ENCODE measurements at regions not wholly inside any gene's neighbourhood (a gene's known extent, or its start where the extent isn't known, plus 50 kb on each side); places are given as distances from the start of the nearest gene placed in this dataset.
"Not testable (repeated sequence)": the region's sequence is repeated elsewhere in the genome, so short reads cannot be mapped to it uniquely, and the experiment has no call there.

GRCh38 chr18:47373465-47373864 is 122.0 kb upstream of the SKOR2 start:
- DNase-seq (ENCODE audit: low spot score in 2 of 2), result no peak
- Histone ChIP-seq H3K27me3 (no peaks in the 10 kb centered on the region), H3K4me1 (no peaks in the 10 kb centered on the region), H3K9me3 (no peaks in the 10 kb centered on the region), H3K27ac (no peak overlapping the region), H3K4me3 (no peak overlapping the region), H3K36me3 (no peaks in the 10 kb centered on the region)
- 85% methylated on average over 3 of the region's 3 CpGs for WGBS
- no peak for TF ChIP-seq POLR2A (IDR thresholded peaks at IDR 0.05)
- TF ChIP-seq EP300 (IDR thresholded peaks at IDR 0.05), result no peak
- no peak for TF ChIP-seq POLR2AphosphoS5 (IDR thresholded peaks at IDR 0.05)
- TF ChIP-seq CTCF (IDR thresholded peaks at IDR 0.05), result no peak

- WGBS, result 78% methylated on average over 2 of the region's 2 CpGs
- no peak overlapping the region for H3K27ac ChIP-seq
- H3K4me3 ChIP-seq, result no peak overlapping the region
- H3K9me3 ChIP-seq, result no peaks in the 10 kb centered on the region
- H3K4me1 ChIP-seq, result no peaks in the 10 kb centered on the region
- H3K27me3 ChIP-seq, result no peaks in the 10 kb centered on the region
- TF ChIP-seq POLR2AphosphoS5 (IDR thresholded peaks at IDR 0.05) (no peak), CTCF (IDR thresholded peaks at IDR 0.05) (no peak), EP300 (IDR thresholded peaks at IDR 0.05) (no peak), POLR2A (IDR thresholded peaks at IDR 0.05) (no peak)
- DNase-seq (ENCODE audit: low spot score in 2 of 2), result no peak
- H3K36me3 ChIP-seq, result no peaks in the 10 kb centered on the region
Observed at GRCh38 chr18:47370052-47370451, 118.6 kb upstream of the SKOR2 start.

- not testable (repeated sequence) for H3K36me3 ChIP-seq; H3K27ac ChIP-seq; DNase-seq (ENCODE audit: low spot score in 2 of 2); H3K4me1 ChIP-seq; H3K9me3 ChIP-seq; H3K27me3 ChIP-seq; H3K4me3 ChIP-seq
- WGBS, result 93% methylated on average over 7 of the region's 15 CpGs
Observed at GRCh38 chr18:47354061-47354460, 102.6 kb upstream of the SKOR2 start.

- no peak overlapping the region for H3K4me3 ChIP-seq
- 45% methylated on average over 1 of the region's 1 CpG for WGBS
- H3K27ac ChIP-seq, result no peak overlapping the region
- H3K4me1 ChIP-seq, result no peaks in the 10 kb centered on the region
- no peaks in the 10 kb centered on the region for H3K27me3 ChIP-seq
- no peaks in the 10 kb centered on the region for H3K9me3 ChIP-seq
- no peaks in the 10 kb centered on the region for H3K36me3 ChIP-seq
- no peak for DNase-seq (ENCODE audit: low spot score in 2 of 2)
- TF ChIP-seq EP300 (IDR thresholded peaks at IDR 0.05) (no peak), POLR2AphosphoS5 (IDR thresholded peaks at IDR 0.05) (no peak), CTCF (IDR thresholded peaks at IDR 0.05) (no peak), POLR2A (IDR thresholded peaks at IDR 0.05) (no peak)
Observed at GRCh38 chr18:47346016-47346415, 94.6 kb upstream of the SKOR2 start.

GRCh38 chr18:47345291-47345690 is 93.8 kb upstream of the SKOR2 start:
- no peak overlapping the region for H3K4me3 ChIP-seq
- TF ChIP-seq POLR2A (IDR thresholded peaks at IDR 0.05) (no peak), POLR2AphosphoS5 (IDR thresholded peaks at IDR 0.05) (no peak), CTCF (IDR thresholded peaks at IDR 0.05) (no peak), EP300 (IDR thresholded peaks at IDR 0.05) (no peak)
- WGBS, result 81% methylated on average over 4 of the region's 4 CpGs
- H3K4me1 ChIP-seq, result no peaks in the 10 kb centered on the region
- no peaks in the 10 kb centered on the region for H3K9me3 ChIP-seq
- no peak for DNase-seq (ENCODE audit: low spot score in 2 of 2)
- H3K36me3 ChIP-seq, result no peaks in the 10 kb centered on the region
- H3K27ac ChIP-seq, result no peak overlapping the region
- no peaks in the 10 kb centered on the region for H3K27me3 ChIP-seq

GRCh38 chr18:47343291-47343690 is 91.8 kb upstream of the SKOR2 start:
- no peaks in the 10 kb centered on the region for H3K4me1 ChIP-seq
- H3K36me3 ChIP-seq, result no peaks in the 10 kb centered on the region
- DNase-seq (ENCODE audit: low spot score in 2 of 2), result no peak
- no peaks in the 10 kb centered on the region for H3K27me3 ChIP-seq
- no peak for TF ChIP-seq POLR2AphosphoS5 (IDR thresholded peaks at IDR 0.05)
- TF ChIP-seq POLR2A (IDR thresholded peaks at IDR 0.05), result no peak
- no peak for TF ChIP-seq CTCF (IDR thresholded peaks at IDR 0.05)
- TF ChIP-seq EP300 (IDR thresholded peaks at IDR 0.05), result no peak
- H3K9me3 ChIP-seq, result no peaks in the 10 kb centered on the region
- 46% methylated on average over 4 of the region's 4 CpGs for WGBS
- H3K4me3 ChIP-seq, result no peak overlapping the region
- H3K27ac ChIP-seq, result no peak overlapping the region
